SK-N-SH (cell line): ENCODE measurements at regions not wholly inside any gene's neighbourhood (a gene's known extent, or its start where the extent isn't known, plus 50 kb on each side); places are given as distances from the start of the nearest gene placed in this dataset.

Experiments
- CTCF ChIA-PET: fragments of 300-600, 350-600 bp; formaldehyde crosslinking; extraction: SDS; loops from one replicate; lab custom pipeline; 2021; lab: Yijun Ruan, JAX
- POLR2A ChIA-PET: fragments of 350-600 bp; sonication (Branson Sonifier 250); formaldehyde crosslinking; extraction: SDS; loops from one replicate; lab custom pipeline; 2020; ENCODE audit warnings: antibody characterized with exemption, inconsistent platforms; lab: Yijun Ruan, JAX
- DNase-seq: peaks from one replicate; pipeline ENCODE4 v3.0.0; 2012
- H2AFZ ChIP-seq: fragments of 200-600 bp; sonication (generic); 2 replicates; pipeline ENCODE4 v1.8.1; 2016; ENCODE audit warnings: antibody characterized with exemption, mild to moderate bottlenecking, low read depth
- H3F3A ChIP-seq: fragments of 200-600 bp; sonication (generic); replicated peaks from 2 replicates; pipeline ENCODE3; 2016; ENCODE audit warnings: antibody characterized with exemption, mild to moderate bottlenecking; ENCODE audit not compliant: insufficient read depth
- H3K27ac ChIP-seq, 2 experiments: fragments of 200-500 bp in 1 of 2; fragments of 200-600 bp in 1 of 2; sonication (Bioruptor generic) in 1 of 2; sonication (generic), shearing (Covaris generic) in 1 of 2; 2 replicates each; pipeline versions ENCODE4 v1.5.1 to v1.6.1; 2014 to 2016; ENCODE audit warnings: low read depth in 2 of 2, inconsistent platforms in 1 of 2, low read length in 1 of 2, mild to moderate bottlenecking in 1 of 2, mixed read lengths in 1 of 2
- H3K27me3 ChIP-seq: fragments of 200-600 bp; sonication (generic), shearing (Covaris generic); 2 replicates; pipeline ENCODE4 v1.6.1; 2016; ENCODE audit warnings: mixed run types; ENCODE audit not compliant: insufficient read depth
- H3K36me3 ChIP-seq, 2 experiments: fragments of 200-500 bp in 1 of 2; fragments of 200-600 bp in 1 of 2; sonication (Bioruptor generic) in 1 of 2; sonication (generic) in 1 of 2; replicated peaks in 1 of 2; 2 replicates each; pipeline versions ENCODE3 to v1.5.1; 2014 to 2016; ENCODE audit warnings: low read length in 1 of 2, mild to moderate bottlenecking in 1 of 2; ENCODE audit not compliant: insufficient read depth in 2 of 2, control insufficient read depth in 1 of 2
- H3K4me1 ChIP-seq, 2 experiments: fragments of 200-500 bp in 1 of 2; fragments of 200-600 bp in 1 of 2; sonication (Bioruptor generic) in 1 of 2; sonication (generic), shearing (Covaris generic) in 1 of 2; 2 replicates each; pipeline versions ENCODE4 v1.5.1 to v1.6.1; 2014 to 2016; ENCODE audit warnings: low read depth in 1 of 2, low read length in 1 of 2, mixed run types in 1 of 2; ENCODE audit not compliant: insufficient read depth in 2 of 2, control insufficient read depth in 1 of 2
- H3K4me2 ChIP-seq: fragments of 200-600 bp; sonication (generic), shearing (Covaris generic); 2 replicates; pipeline ENCODE4 v1.6.1; 2017; ENCODE audit warnings: mixed run types
- H3K4me3 ChIP-seq, 2 experiments: fragments of 200-500 bp in 1 of 2; fragments of 200-600 bp in 1 of 2; sonication (Bioruptor generic) in 1 of 2; sonication (generic), shearing (Covaris generic) in 1 of 2; 2 replicates each; pipeline versions ENCODE4 v1.5.1 to v1.8.1; 2014 to 2016; ENCODE audit warnings: low read depth in 2 of 2, inconsistent platforms in 1 of 2, low read length in 1 of 2, mild to moderate bottlenecking in 1 of 2, mixed read lengths in 1 of 2, moderate library complexity in 1 of 2
- H3K79me2 ChIP-seq: fragments of 200-600 bp; sonication (generic); 2 replicates; pipeline ENCODE4 v1.8.1; 2017; ENCODE audit warnings: mild to moderate bottlenecking; ENCODE audit not compliant: insufficient read depth
- H3K9ac ChIP-seq: fragments of 200-600 bp; sonication (generic); 2 replicates; pipeline ENCODE4 v1.6.1; 2017; ENCODE audit warnings: mixed run types
- H3K9me2 ChIP-seq: fragments of 200-600 bp; sonication (generic); 2 replicates; pipeline ENCODE4 v1.6.1; 2017; ENCODE audit warnings: mixed run types
- H3K9me3 ChIP-seq: fragments of 200-600 bp; sonication (generic); 2 replicates; pipeline ENCODE4 v1.6.1; 2017; ENCODE audit warnings: mixed run types, mild to moderate bottlenecking, moderate library complexity
- H4K20me1 ChIP-seq: fragments of 200-600 bp; sonication (generic); 2 replicates; pipeline ENCODE4 v1.6.1; 2017; ENCODE audit warnings: mild to moderate bottlenecking, mixed run types; ENCODE audit not compliant: insufficient read depth
- CHD2 ChIP-seq: fragments of 150-350 bp; IDR thresholded peaks from 2 replicates; pipeline ENCODE4 v1.6.1; 2018; ENCODE audit warnings: low read length; ENCODE audit not compliant: partially characterized antibody
- CTCF ChIP-seq: fragments of 200-600 bp; sonication (generic); IDR thresholded peaks from 2 replicates; pipeline ENCODE4 v1.6.1; 2017; ENCODE audit warnings: antibody characterized with exemption, mild to moderate bottlenecking, moderate library complexity
- ELF1 ChIP-seq: IDR thresholded peaks from 2 replicates; pipeline ENCODE4 v1.4.0; 2012
- EP300 ChIP-seq, 2 experiments: IDR thresholded peaks; 2 replicates each; pipeline versions ENCODE4 v1.4.0 to v1.6.1; 2012; ENCODE audit warnings: borderline replicate concordance in 1 of 2, low read depth in 1 of 2, low read length in 1 of 2
- FOXJ3 ChIP-seq: sonication (generic); formaldehyde crosslinking; IDR thresholded peaks from 2 replicates; pipeline ENCODE4 v1.5.1; 2020; ENCODE audit warnings: mild to moderate bottlenecking, missing genetic modification reagents
- FOXM1 ChIP-seq: IDR thresholded peaks from 2 replicates; pipeline ENCODE4 v1.4.0; 2012; ENCODE audit warnings: low read depth, mild to moderate bottlenecking
- GABPA ChIP-seq: IDR thresholded peaks from 2 replicates; pipeline ENCODE4 v1.4.0; 2012; ENCODE audit warnings: low read depth, mild to moderate bottlenecking
- JUND ChIP-seq: IDR thresholded peaks from 2 replicates; pipeline ENCODE4 v1.4.0; 2012
- MAX ChIP-seq: IDR thresholded peaks from 2 replicates; pipeline ENCODE4 v1.4.0; 2012; ENCODE audit warnings: low read depth
- NFIC ChIP-seq: IDR thresholded peaks from 2 replicates; pipeline ENCODE4 v1.4.0; 2012; ENCODE audit warnings: borderline replicate concordance
- RFX5 ChIP-seq: IDR thresholded peaks from 2 replicates; pipeline ENCODE4 v1.6.1; 2012; ENCODE audit warnings: mild to moderate bottlenecking, improper control_type of control experiment, low read length
- RXRA ChIP-seq: IDR thresholded peaks from 2 replicates; pipeline ENCODE4 v1.4.0; 2012; ENCODE audit warnings: low read depth, mild to moderate bottlenecking, borderline replicate concordance
- SIN3A ChIP-seq: IDR thresholded peaks from 2 replicates; pipeline ENCODE4 v1.6.1; 2012; ENCODE audit warnings: low read depth, mild to moderate bottlenecking, low read length, moderate library complexity, borderline replicate concordance
- TCF12 ChIP-seq: IDR thresholded peaks from 2 replicates; pipeline ENCODE4 v1.4.0; 2012
- TEAD4 ChIP-seq: IDR thresholded peaks from 2 replicates; pipeline ENCODE4 v1.4.0; 2012; ENCODE audit warnings: mild to moderate bottlenecking, borderline replicate concordance; ENCODE audit not compliant: insufficient read depth
- WGBS: methylation state at CpG from one replicate; pipeline ENCODE4 v1.1.6; 2017; ENCODE audit warnings: low lambda C conversion rate; 5-methylcytosine and 5-hydroxymethylcytosine counted together

- TF ChIP-seq EP300 (IDR thresholded peaks at IDR 0.05; ENCODE audit: borderline replicate concordance in 1 of 2, low read depth in 1 of 2, low read length in 1 of 2) (no peak), ELF1 (no peak), MAX (no peak)
- no peaks in the 10 kb centered on the region for H3K79me2 ChIP-seq
- H3K36me3 ChIP-seq, result no peaks in the 10 kb centered on the region
- ChIA-PET CTCF (interaction anchor here (1.2 kb wide), 2 partner anchors 114 to 117 kb away, joined by 4 to 7 read pairs; no protein-coding TSS in a partner anchor), POLR2A (no interaction called here)
- no peaks in the 10 kb centered on the region for H3F3A ChIP-seq
- no peaks in the 10 kb centered on the region for H3K9me3 ChIP-seq
- no peak overlapping the region for H2AFZ ChIP-seq
- H4K20me1 ChIP-seq, result no peaks in the 10 kb centered on the region
- no peak overlapping the region for H3K9ac ChIP-seq
- no peaks in the 10 kb centered on the region for H3K9me2 ChIP-seq
- no peak overlapping the region for H3K4me3 ChIP-seq
- WGBS, result 82% methylated on average over 2 of the region's 2 CpGs
- no peak for DNase-seq
- no peaks in the 10 kb centered on the region; a peak in 1 of 4 replicates for H3K4me1 ChIP-seq
- no peaks in the 10 kb centered on the region for H3K27me3 ChIP-seq
- no peak overlapping the region for H3K4me2 ChIP-seq
- H3K27ac ChIP-seq, result no peak overlapping the region
These were observed 142.5 kb downstream of the LACC1 start for GRCh38 chr13:44022196-44022595.

- no peak for TF ChIP-seq RFX5
- no peak for TF ChIP-seq CTCF
- TF ChIP-seq CHD2, result no peak
- TF ChIP-seq SIN3A, result no peak
- no peak for TF ChIP-seq TCF12
- no peak for TF ChIP-seq EP300 (IDR thresholded peaks at IDR 0.05; ENCODE audit: borderline replicate concordance in 1 of 2, low read depth in 1 of 2, low read length in 1 of 2)
- no peak for TF ChIP-seq FOXM1
- no peak for TF ChIP-seq RXRA
- TF ChIP-seq TEAD4, result no peak
- no peak for TF ChIP-seq NFIC
- TF ChIP-seq FOXJ3 (CRISPR knock-in tag), result no peak
- TF ChIP-seq GABPA, result no peak
- no peak for TF ChIP-seq JUND
- no peak overlapping the region for H3K9ac ChIP-seq
- no peak for DNase-seq
- no peak overlapping the region for H3K4me3 ChIP-seq
- H4K20me1 ChIP-seq, result no peaks in the 10 kb centered on the region
- POLR2A ChIA-PET, result no interaction called here
- 64% methylated on average over 5 of the region's 5 CpGs for WGBS
- H3K27me3 ChIP-seq, result no peaks in the 10 kb centered on the region
- no peak overlapping the region for H3K27ac ChIP-seq
- H3K79me2 ChIP-seq, result no peaks in the 10 kb centered on the region
- no peak overlapping the region for H2AFZ ChIP-seq
- no peaks in the 10 kb centered on the region for H3K9me2 ChIP-seq
- H3K36me3 ChIP-seq, result no peaks in the 10 kb centered on the region
- H3K9me3 ChIP-seq, result no peaks in the 10 kb centered on the region
- H3K4me2 ChIP-seq, result no peak overlapping the region
- CTCF ChIA-PET, result interaction anchor here (0.8 to 1.4 kb wide), 2 partner anchors 117 to 119 kb away, joined by 3 read pairs; no protein-coding TSS in a partner anchor
- H3K4me1 ChIP-seq, result no peaks in the 10 kb centered on the region; a peak in 1 of 4 replicates
- H3F3A ChIP-seq, result no peaks in the 10 kb centered on the region
These were observed 144.6 kb downstream of the LACC1 start for GRCh38 chr13:44024167-44024845.
